ENCODE measurements at regions not wholly inside any gene's neighbourhood (a gene's known extent, or its start where the extent isn't known, plus 50 kb on each side); places are given as distances from the start of the nearest gene placed in this dataset.

DNA sequence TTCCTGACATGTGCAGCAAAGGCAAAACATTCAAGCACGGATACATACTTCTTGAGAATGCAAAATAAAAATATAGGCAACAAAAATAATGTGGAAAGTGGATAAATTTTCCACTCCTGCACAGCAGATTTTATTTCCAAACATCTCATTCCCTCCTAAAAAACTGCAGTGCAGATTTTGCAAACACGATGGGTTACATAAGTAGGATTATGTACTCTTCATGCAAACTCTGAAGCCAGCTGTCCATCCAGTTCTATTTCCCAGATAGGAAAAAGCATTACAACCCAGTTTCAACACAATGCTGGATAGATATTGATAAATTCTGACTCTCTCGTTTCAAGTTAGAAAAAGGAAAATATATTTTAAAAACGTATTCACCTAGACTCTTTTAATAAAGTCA is 52.7 kb upstream of the CCNG1 start:
- H2AFZ ChIP-seq (ENCODE audit: low read length), result no peak overlapping the region
- no peak overlapping the region for H3K4me3 Mint-ChIP-seq
- no peak overlapping the region for H4K8ac ChIP-seq (replicated peaks; ENCODE audit: insufficient read length, low read depth, low read length)
- no peak overlapping the region for H3K4ac ChIP-seq (ENCODE audit: low read depth, low read length)
- H2AK5ac ChIP-seq (ENCODE audit: insufficient read length, low read length), result no peak overlapping the region
- H3K79me1 ChIP-seq (ENCODE audit: insufficient read depth, low read depth, low read length, poor library complexity, severe bottlenecking), result no peaks in the 10 kb centered on the region
- no peak overlapping the region for H3K23ac ChIP-seq (ENCODE audit: insufficient read length, low read depth, low read length)
- H3K14ac ChIP-seq (ENCODE audit: insufficient read depth, low read length), result no peak overlapping the region
- H3K18ac ChIP-seq (ENCODE audit: insufficient read length, low read depth, low read length), result no peak overlapping the region
- H3K27ac Mint-ChIP-seq, result no peak overlapping the region
- WGBS (ENCODE audit: extremely low coverage, insufficient read length, low lambda C conversion rate), result no CpG with 5 or more reads among the region's 4 CpGs
- H3K9me3 Mint-ChIP-seq, result no peaks in the 10 kb centered on the region; a peak in 1 of 5 replicates
- no peak overlapping the region for H2BK5ac ChIP-seq (ENCODE audit: insufficient read length, low read length)
- no peak overlapping the region for H3K4me2 ChIP-seq (ENCODE audit: insufficient read depth, insufficient read length, low read length)
- no peak overlapping the region for H4K91ac ChIP-seq (ENCODE audit: insufficient read length, low read depth, low read length)
- H2BK12ac ChIP-seq (ENCODE audit: insufficient read length, low read depth, low read length), result no peak overlapping the region
- H3K56ac ChIP-seq (ENCODE audit: insufficient read length, low read depth, low read length), result no peak overlapping the region
- no peak overlapping the region for H3T11ph ChIP-seq (ENCODE audit: low read length)
- TF ChIP-seq, protein P1, sequence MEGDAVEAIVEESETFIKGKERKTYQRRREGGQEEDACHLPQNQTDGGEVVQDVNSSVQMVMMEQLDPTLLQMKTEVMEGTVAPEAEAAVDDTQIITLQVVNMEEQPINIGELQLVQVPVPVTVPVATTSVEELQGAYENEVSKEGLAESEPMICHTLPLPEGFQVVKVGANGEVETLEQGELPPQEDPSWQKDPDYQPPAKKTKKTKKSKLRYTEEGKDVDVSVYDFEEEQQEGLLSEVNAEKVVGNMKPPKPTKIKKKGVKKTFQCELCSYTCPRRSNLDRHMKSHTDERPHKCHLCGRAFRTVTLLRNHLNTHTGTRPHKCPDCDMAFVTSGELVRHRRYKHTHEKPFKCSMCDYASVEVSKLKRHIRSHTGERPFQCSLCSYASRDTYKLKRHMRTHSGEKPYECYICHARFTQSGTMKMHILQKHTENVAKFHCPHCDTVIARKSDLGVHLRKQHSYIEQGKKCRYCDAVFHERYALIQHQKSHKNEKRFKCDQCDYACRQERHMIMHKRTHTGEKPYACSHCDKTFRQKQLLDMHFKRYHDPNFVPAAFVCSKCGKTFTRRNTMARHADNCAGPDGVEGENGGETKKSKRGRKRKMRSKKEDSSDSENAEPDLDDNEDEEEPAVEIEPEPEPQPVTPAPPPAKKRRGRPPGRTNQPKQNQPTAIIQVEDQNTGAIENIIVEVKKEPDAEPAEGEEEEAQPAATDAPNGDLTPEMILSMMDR (conservative IDR thresholded peaks at IDR 0.05), result no peak
- no peaks in the 10 kb centered on the region for H3K27me3 Mint-ChIP-seq (ENCODE audit: low read depth)
- no peaks in the 10 kb centered on the region for H4K20me1 ChIP-seq (ENCODE audit: control insufficient read depth, insufficient read depth, insufficient read length)
- H3K9ac ChIP-seq (ENCODE audit: extremely low read depth, insufficient read length, low read length), result no peak overlapping the region
- H3K4me1 ChIP-seq (ENCODE audit: insufficient read depth, low read length), result no peaks in the 10 kb centered on the region
- no peak overlapping the region for H2BK15ac ChIP-seq (ENCODE audit: low read depth, low read length)
- H3K79me2 ChIP-seq (ENCODE audit: insufficient read depth, low read length), result no peaks in the 10 kb centered on the region
- H3K27me3 ChIP-seq (ENCODE audit: insufficient read depth, low read length), result no peaks in the 10 kb centered on the region
- H4K5ac ChIP-seq (ENCODE audit: insufficient read length, low read depth, low read length), result no peak overlapping the region
- no peaks in the 10 kb centered on the region for H3K9me3 ChIP-seq (ENCODE audit: control insufficient read depth, low read depth, low read length)
- no peak overlapping the region for H3K27ac ChIP-seq (ENCODE audit: insufficient read length, low read depth, low read length)
- no peaks in the 10 kb centered on the region for H3K23me2 ChIP-seq (ENCODE audit: insufficient read length, low read depth, low read length, poor library complexity, severe bottlenecking)
- no peak overlapping the region for H2BK20ac ChIP-seq (ENCODE audit: low read depth, low read length, poor library complexity, severe bottlenecking)
- peaks cover 4 to 5% of the 10 kb centered on the region in 2 experiments for H3K4me1 Mint-ChIP-seq
- no peaks in the 10 kb centered on the region; a peak in 1 of 7 replicates for H3K36me3 Mint-ChIP-seq (ENCODE audit: insufficient read depth in 1 of 3, low read depth in 3 of 3)
- H2BK120ac ChIP-seq (ENCODE audit: low read depth, low read length, poor library complexity, severe bottlenecking), result no peak overlapping the region
- no peak for DNase-seq
